ENCODE measurements at regions not wholly inside any gene's neighbourhood (a gene's known extent, or its start where the extent isn't known, plus 50 kb on each side); places are given as distances from the start of the nearest gene placed in this dataset.

DNA sequence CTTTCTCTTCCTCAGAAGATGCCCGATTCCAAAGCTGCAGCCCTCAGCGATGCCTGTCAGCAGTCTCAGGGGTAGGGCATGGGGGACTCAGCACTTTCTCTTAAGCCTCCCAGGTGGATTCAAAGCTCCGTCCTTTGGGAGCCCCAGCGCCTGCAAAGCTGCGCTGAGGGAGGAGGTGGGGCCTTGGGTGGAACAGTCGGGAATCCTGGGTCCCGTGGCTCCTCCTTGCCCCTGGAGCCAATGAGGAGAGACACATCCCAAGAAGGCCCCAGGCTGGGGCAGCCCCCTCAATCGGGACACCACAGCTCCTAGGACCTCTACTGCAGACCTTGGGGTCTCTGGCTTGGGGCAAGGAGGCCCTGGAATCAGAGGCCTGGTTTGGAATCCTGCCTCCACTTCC is 227.5 kb upstream of the IGF1R start:
- in situ Hi-C loops (cut with HindIII; ENCODE audit: low pct_ligation_motif_present, low sequenced_read_pairs), result no loop called here
- TF ChIP-seq CTCF (IDR thresholded peaks at IDR 0.05; ENCODE audit: low read depth, low read length, missing control alignments), result no peak
- H3K27ac ChIP-seq, result no peak overlapping the region
- peaks cover 13% of the 10 kb centered on the region for H3K27me3 ChIP-seq (replicated peaks)
- no peak for DNase-seq
- no peaks in the 10 kb centered on the region for H3K36me3 ChIP-seq (replicated peaks)
- no peak overlapping the region for H3K4me3 ChIP-seq (ENCODE audit: low read depth, low read length)

GRCh38 chr15:98421419-98422129 is 226.8 kb upstream of the IGF1R start:
- Histone ChIP-seq H3K27ac (no peak overlapping the region), H3K36me3 (replicated peaks) (no peaks in the 10 kb centered on the region), H3K27me3 (replicated peaks) (peaks cover 13% of the 10 kb centered on the region), H3K4me3 (ENCODE audit: low read depth, low read length) (no peak overlapping the region)
- in situ Hi-C loops (cut with HindIII; ENCODE audit: low pct_ligation_motif_present, low sequenced_read_pairs), result no loop called here
- TF ChIP-seq CTCF (IDR thresholded peaks at IDR 0.05; ENCODE audit: low read depth, low read length, missing control alignments), result peak; percentile 81
- DNase-seq, result peak; percentile 28

DNA sequence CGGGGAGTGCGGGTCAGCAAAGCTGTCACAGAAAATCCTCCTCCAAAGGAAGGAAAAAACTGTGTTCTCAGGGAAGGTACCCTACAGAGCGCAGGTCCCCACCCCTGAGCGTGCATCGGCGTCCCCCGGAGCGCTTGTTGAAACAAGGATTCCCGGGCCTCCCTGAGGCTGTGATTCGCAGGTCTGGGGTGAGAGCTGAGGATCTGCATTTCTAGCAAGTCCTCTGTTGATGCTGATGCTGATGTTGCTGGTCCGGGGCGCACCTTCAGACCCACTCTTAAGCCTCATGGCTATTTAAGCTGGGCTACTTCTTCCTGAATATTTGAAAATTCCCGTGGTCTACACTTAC is 226.2 kb upstream of the IGF1R start:
- peaks cover 13% of the 10 kb centered on the region for H3K27me3 ChIP-seq (replicated peaks)
- no peaks in the 10 kb centered on the region for H3K36me3 ChIP-seq (replicated peaks)
- DNase-seq, result no peak
- H3K4me3 ChIP-seq (ENCODE audit: low read depth, low read length), result no peak overlapping the region
- no peak overlapping the region for H3K27ac ChIP-seq
- in situ Hi-C loops (cut with HindIII; ENCODE audit: low pct_ligation_motif_present, low sequenced_read_pairs), result no loop called here
- no peak for TF ChIP-seq CTCF (IDR thresholded peaks at IDR 0.05; ENCODE audit: low read depth, low read length, missing control alignments)

DNA sequence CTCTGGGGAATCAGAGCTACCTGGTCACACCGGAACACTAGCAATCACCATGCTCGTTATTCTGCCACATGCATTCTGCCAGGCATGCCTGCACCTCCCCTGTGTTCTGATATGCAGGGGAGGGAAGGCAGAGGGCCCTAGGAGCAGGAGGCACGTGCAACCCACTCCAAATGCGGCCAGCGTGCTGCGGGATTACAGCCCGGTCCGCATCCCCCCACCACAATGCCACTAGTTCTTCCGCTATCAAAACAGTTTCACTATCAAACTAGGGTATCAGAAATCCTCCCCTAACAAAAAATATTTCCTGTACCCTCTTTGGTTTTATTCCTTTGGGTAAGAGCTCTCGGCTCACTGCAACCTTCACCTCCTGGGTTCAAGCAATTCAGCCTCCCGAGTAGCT is 223.2 kb upstream of the IGF1R start:
- Histone ChIP-seq H3K36me3 (replicated peaks) (no peaks in the 10 kb centered on the region), H3K4me3 (ENCODE audit: low read depth, low read length) (no peak overlapping the region), H3K27ac (no peak overlapping the region), H3K27me3 (replicated peaks) (peaks cover 13% of the 10 kb centered on the region)
- in situ Hi-C loops (cut with HindIII; ENCODE audit: low pct_ligation_motif_present, low sequenced_read_pairs), result no loop called here
- DNase-seq, result no peak
- no peak for TF ChIP-seq CTCF (IDR thresholded peaks at IDR 0.05; ENCODE audit: low read depth, low read length, missing control alignments)

- Histone ChIP-seq H3K27me3 (replicated peaks) (peaks cover 2% of the 10 kb centered on the region), H3K4me3 (ENCODE audit: low read depth, low read length) (no peak overlapping the region), H3K36me3 (replicated peaks) (no peaks in the 10 kb centered on the region), H3K27ac (no peak overlapping the region)
- DNase-seq, result no peak
- TF ChIP-seq CTCF (IDR thresholded peaks at IDR 0.05; ENCODE audit: low read depth, low read length, missing control alignments), result no peak
- in situ Hi-C loops (cut with HindIII; ENCODE audit: low pct_ligation_motif_present, low sequenced_read_pairs), result no loop called here
Observed at GRCh38 chr15:98427321-98427720, 221.0 kb upstream of the IGF1R start.
